Trophoblast cell (in vitro differentiated cells and primary cell): ENCODE measurements at regions not wholly inside any gene's neighbourhood (a gene's known extent, or its start where the extent isn't known, plus 50 kb on each side); places are given as distances from the start of the nearest gene placed in this dataset.
"Not testable (repeated sequence)": the region's sequence is repeated elsewhere in the genome, so short reads cannot be mapped to it uniquely, and the experiment has no call there.

Experiments used
- DNase-seq, 2 donors: peaks; one replicate each; pipeline ENCODE4 v3.0.0-alpha.2; 2016
- H2AFZ ChIP-seq: 2 replicates; pipeline ENCODE4 v1.6.1; 2013; ENCODE audit warnings: low read length, moderate library complexity, mild to moderate bottlenecking; ENCODE audit not compliant: insufficient read depth, poor library complexity
- H2AK5ac ChIP-seq: 2 replicates; pipeline ENCODE4 v1.6.1; 2013; ENCODE audit warnings: mild to moderate bottlenecking, low read length
- H2BK120ac ChIP-seq: 2 replicates; pipeline ENCODE4 v1.6.1; 2013; ENCODE audit warnings: low read length, mild to moderate bottlenecking, moderate library complexity; ENCODE audit not compliant: insufficient read depth, poor library complexity
- H2BK12ac ChIP-seq: 2 replicates; pipeline ENCODE4 v1.6.1; 2013; ENCODE audit warnings: mild to moderate bottlenecking, low read length, moderate library complexity
- H2BK5ac ChIP-seq: 2 replicates; pipeline ENCODE4 v1.6.1; 2013; ENCODE audit warnings: low read length, low read depth, moderate library complexity, mild to moderate bottlenecking; ENCODE audit not compliant: poor library complexity
- H3K14ac ChIP-seq: 2 replicates; pipeline ENCODE4 v1.6.1; 2013; ENCODE audit warnings: mild to moderate bottlenecking, low read length
- H3K18ac ChIP-seq: 2 replicates; pipeline ENCODE4 v1.6.1; 2013; ENCODE audit warnings: mild to moderate bottlenecking, low read length
- H3K23ac ChIP-seq: 2 replicates; pipeline ENCODE4 v1.6.1; 2013; ENCODE audit warnings: low read length
- H3K27ac ChIP-seq: 2 replicates; pipeline ENCODE4 v1.5.1; 2013; ENCODE audit warnings: low read depth, mild to moderate bottlenecking, inconsistent platforms, low read length, moderate library complexity
- H3K27me3 ChIP-seq: 2 replicates; pipeline ENCODE4 v1.6.1; 2013; ENCODE audit warnings: inconsistent platforms, mild to moderate bottlenecking, low read length, moderate library complexity; ENCODE audit not compliant: insufficient read depth
- H3K36me3 ChIP-seq, 2 experiments: 1 replicate in 1 of 2; 2 replicates in 1 of 2; pipeline ENCODE4 v1.6.1; 2013; ENCODE audit warnings: low read length in 2 of 2, mild to moderate bottlenecking in 2 of 2, moderate library complexity in 1 of 2; ENCODE audit not compliant: insufficient read depth in 2 of 2, control insufficient read depth in 1 of 2
- H3K4ac ChIP-seq: 2 replicates; pipeline ENCODE4 v1.6.1; 2013; ENCODE audit warnings: low read depth, mild to moderate bottlenecking, low read length, moderate library complexity
- H3K4me1 ChIP-seq, 2 experiments: 1 replicate in 1 of 2; 2 replicates in 1 of 2; pipeline ENCODE4 v1.6.1; 2013; ENCODE audit warnings: low read length in 2 of 2, mild to moderate bottlenecking in 2 of 2, moderate library complexity in 1 of 2; ENCODE audit not compliant: insufficient read depth in 2 of 2, control insufficient read depth in 1 of 2
- H3K4me2 ChIP-seq: 2 replicates; pipeline ENCODE4 v1.6.1; 2013; ENCODE audit warnings: inconsistent platforms, mild to moderate bottlenecking, low read length, moderate library complexity
- H3K4me3 ChIP-seq: 2 replicates; pipeline ENCODE4 v1.5.1; 2013; ENCODE audit warnings: mild to moderate bottlenecking, low read depth, low read length, inconsistent platforms
- H3K79me1 ChIP-seq: one replicate; pipeline ENCODE4 v1.6.1; 2013; ENCODE audit warnings: low read length
- H3K79me2 ChIP-seq: 2 replicates; pipeline ENCODE4 v1.6.1; 2013; ENCODE audit warnings: low read length, mild to moderate bottlenecking; ENCODE audit not compliant: control insufficient read depth, insufficient read depth, poor library complexity
- H3K9ac ChIP-seq: 2 replicates; pipeline ENCODE4 v1.6.1; 2013; ENCODE audit warnings: mild to moderate bottlenecking, low read length
- H3K9me3 ChIP-seq: 2 replicates; pipeline ENCODE4 v1.6.1; 2013; ENCODE audit warnings: low read depth, mild to moderate bottlenecking, control low read depth, inconsistent platforms, low read length; ENCODE audit not compliant: insufficient read depth
- H4K12ac ChIP-seq: 2 replicates; pipeline ENCODE4 v1.6.1; 2013; ENCODE audit warnings: low read depth, mild to moderate bottlenecking, low read length, moderate library complexity
- H4K8ac ChIP-seq: 2 replicates; pipeline ENCODE4 v1.6.1; 2013; ENCODE audit warnings: low read depth, mild to moderate bottlenecking, low read length, moderate library complexity
- H4K91ac ChIP-seq: one replicate; pipeline ENCODE4 v1.6.1; 2013; ENCODE audit warnings: low read depth, mild to moderate bottlenecking, low read length, moderate library complexity
- WGBS: extraction: QIAGEN DNeasy Blood & Tissue Kit; methylation state at CpG from one replicate; pipeline ENCODE4 v1.1.7; 2013; ENCODE audit warnings: missing lambda C conversion rate; ENCODE audit not compliant: insufficient read length, insufficient coverage; ENCODE audit errors: extremely low coverage; 5-methylcytosine and 5-hydroxymethylcytosine counted together

DNA sequence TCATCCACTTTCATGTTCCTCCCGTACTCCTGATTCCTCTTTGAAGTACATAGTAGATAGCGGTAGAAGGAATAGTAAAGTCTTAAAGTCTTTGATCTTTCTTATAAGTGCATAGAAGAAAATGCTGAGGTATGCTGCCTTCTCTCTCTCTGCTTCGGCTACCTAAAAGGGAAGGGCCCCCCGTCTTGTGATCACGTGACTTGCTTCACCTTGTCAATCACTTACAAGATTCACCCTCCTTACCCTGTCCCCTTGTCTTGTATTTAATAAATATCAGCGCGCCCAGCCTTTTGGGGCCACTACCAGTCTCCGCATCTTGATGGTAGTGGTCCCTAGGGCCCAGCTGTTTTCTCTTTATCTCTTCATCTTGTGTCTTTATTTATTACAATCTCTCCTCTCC lies 932.2 kb upstream of the FANCL start:
- WGBS, result no CpG with 5 or more reads among the region's 8 CpGs

DNA sequence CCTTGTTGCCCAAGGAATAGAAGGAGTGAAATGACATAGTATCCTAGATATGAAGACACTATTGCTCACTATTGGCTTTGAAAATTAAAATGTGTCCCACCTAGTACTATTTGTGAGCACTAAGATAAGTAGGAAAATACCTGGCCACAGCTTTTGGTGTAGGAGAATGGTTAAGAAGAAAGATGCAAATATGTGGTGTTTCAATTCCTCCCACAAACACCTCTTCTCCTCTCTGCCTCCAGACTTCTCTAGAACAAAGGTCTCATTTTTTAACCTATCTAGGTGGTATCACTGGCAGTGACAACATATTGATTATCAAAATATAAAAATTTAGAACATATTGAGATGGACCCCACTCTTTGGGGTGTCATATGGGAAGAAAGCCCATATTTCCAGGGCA lies 929.9 kb upstream of the FANCL start:
- no peak overlapping the region for H2AK5ac ChIP-seq
- no peak overlapping the region for H3K14ac ChIP-seq
- no peak overlapping the region for H3K9ac ChIP-seq
- H3K18ac ChIP-seq, result no peak overlapping the region
- DNase-seq, result no peak
- no peak overlapping the region for H2BK120ac ChIP-seq
- H3K4me3 ChIP-seq, result no peak overlapping the region
- no peak overlapping the region for H4K91ac ChIP-seq
- no peak overlapping the region for H4K12ac ChIP-seq
- no peak overlapping the region for H4K8ac ChIP-seq
- no peak overlapping the region for H2BK5ac ChIP-seq
- no peaks in the 10 kb centered on the region for H3K9me3 ChIP-seq
- no peaks in the 10 kb centered on the region for H3K27me3 ChIP-seq
- no peak overlapping the region for H3K4me2 ChIP-seq
- H2AFZ ChIP-seq, result no peak overlapping the region
- H3K27ac ChIP-seq, result no peak overlapping the region
- no peak overlapping the region for H3K23ac ChIP-seq
- no peaks in the 10 kb centered on the region for H3K79me1 ChIP-seq
- H3K4ac ChIP-seq, result no peak overlapping the region
- no peaks in the 10 kb centered on the region for H3K79me2 ChIP-seq
- H3K36me3 ChIP-seq, result no peaks in the 10 kb centered on the region
- no peak overlapping the region for H2BK12ac ChIP-seq
- no peaks in the 10 kb centered on the region for H3K4me1 ChIP-seq

More for the DNA sequence above, 932.2 kb upstream of the FANCL start:
- H3K36me3 ChIP-seq, result no peaks in the 10 kb centered on the region
- no peak overlapping the region for H4K12ac ChIP-seq
- H3K79me2 ChIP-seq, result no peaks in the 10 kb centered on the region
- H3K4me2 ChIP-seq, result no peak overlapping the region
- no peak overlapping the region for H3K27ac ChIP-seq
- no peaks in the 10 kb centered on the region for H3K4me1 ChIP-seq
- H2BK5ac ChIP-seq, result no peak overlapping the region
- H2BK12ac ChIP-seq, result no peak overlapping the region
- no peak overlapping the region for H4K91ac ChIP-seq
- no peak overlapping the region for H2AK5ac ChIP-seq
- H3K14ac ChIP-seq, result no peak overlapping the region
- H3K18ac ChIP-seq, result no peak overlapping the region
- no peaks in the 10 kb centered on the region for H3K9me3 ChIP-seq
- H2BK120ac ChIP-seq, result no peak overlapping the region
- H3K23ac ChIP-seq, result no peak overlapping the region
- H3K79me1 ChIP-seq, result no peaks in the 10 kb centered on the region
- no peaks in the 10 kb centered on the region for H3K27me3 ChIP-seq
- no peak for DNase-seq
- H3K4me3 ChIP-seq, result no peak overlapping the region
- H2AFZ ChIP-seq, result no peak overlapping the region
- H3K9ac ChIP-seq, result no peak overlapping the region
- no peak overlapping the region for H4K8ac ChIP-seq
- no peak overlapping the region for H3K4ac ChIP-seq

DNA sequence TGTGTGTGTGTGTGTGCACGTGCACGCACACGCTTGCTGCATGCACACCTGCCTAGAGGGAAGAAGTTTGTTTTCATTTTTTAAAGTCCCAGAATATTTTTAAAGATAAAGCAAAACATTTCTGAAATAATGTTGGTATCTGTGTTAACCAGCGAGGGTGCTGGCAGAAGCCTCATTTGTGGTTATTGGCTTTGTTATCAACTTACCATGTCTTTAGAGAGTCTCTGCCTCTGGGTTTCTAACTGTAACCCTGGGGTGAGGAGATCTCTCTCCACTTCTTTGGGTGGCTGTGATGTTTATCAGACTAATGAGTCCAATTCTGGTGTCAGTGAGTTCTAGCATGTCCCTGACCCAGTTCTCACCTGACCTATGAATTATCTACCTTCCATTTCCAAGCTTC lies 927.6 kb upstream of the FANCL start:
- Histone ChIP-seq H3K9me3 (no peaks in the 10 kb centered on the region), H3K14ac (no peak overlapping the region), H2AFZ (no peak overlapping the region), H3K36me3 (no peaks in the 10 kb centered on the region), H3K9ac (no peak overlapping the region), H3K4me3 (no peak overlapping the region), H2BK120ac (no peak overlapping the region), H2BK5ac (no peak overlapping the region), H3K4me1 (no peaks in the 10 kb centered on the region), H3K27me3 (no peaks in the 10 kb centered on the region), H3K4me2 (no peak overlapping the region), H4K12ac (no peak overlapping the region), H2BK12ac (no peak overlapping the region), H3K18ac (no peak overlapping the region), H3K23ac (no peak overlapping the region), H3K4ac (no peak overlapping the region), H4K91ac (no peak overlapping the region), H3K27ac (no peak overlapping the region), H3K79me1 (no peaks in the 10 kb centered on the region), H3K79me2 (no peaks in the 10 kb centered on the region), H2AK5ac (no peak overlapping the region), H4K8ac (no peak overlapping the region)
- no CpG with 5 or more reads among the region's 4 CpGs for WGBS
- peak; percentile 32 to 40 for DNase-seq

DNA sequence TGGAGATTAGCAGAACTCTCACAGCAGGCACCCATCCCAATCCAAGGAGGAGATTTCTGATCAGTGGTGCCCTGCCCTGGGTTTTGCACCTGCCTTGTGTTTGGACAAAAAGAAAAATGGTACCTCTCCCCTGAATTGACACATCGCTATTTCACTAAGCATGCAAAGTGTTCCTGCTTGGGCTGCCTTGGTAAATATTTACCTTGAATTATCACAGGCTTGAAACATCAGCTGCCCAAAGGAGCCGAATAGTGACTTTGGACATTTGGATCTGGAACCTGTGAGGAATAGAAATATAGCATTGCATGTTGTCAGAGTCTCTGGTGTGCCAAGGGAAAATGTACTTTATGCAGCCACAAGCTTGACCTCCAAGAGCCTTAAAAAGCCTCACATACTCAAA lies 926.4 kb upstream of the FANCL start:
- WGBS, result no CpG with 5 or more reads among the region's 2 CpGs
- no peaks in the 10 kb centered on the region for H3K9me3 ChIP-seq
- H3K27ac ChIP-seq, result no peak overlapping the region
- H2AK5ac ChIP-seq, result no peak overlapping the region
- H3K4me3 ChIP-seq, result no peak overlapping the region
- H3K4me1 ChIP-seq, result no peaks in the 10 kb centered on the region
- H3K23ac ChIP-seq, result no peak overlapping the region
- H3K4ac ChIP-seq, result no peak overlapping the region
- no peak overlapping the region for H2BK12ac ChIP-seq
- H3K9ac ChIP-seq, result no peak overlapping the region
- no peak overlapping the region for H4K12ac ChIP-seq
- H3K27me3 ChIP-seq, result no peaks in the 10 kb centered on the region
- H2BK120ac ChIP-seq, result no peak overlapping the region
- no peak overlapping the region for H4K8ac ChIP-seq
- no peak overlapping the region for H3K18ac ChIP-seq
- no peak overlapping the region for H2BK5ac ChIP-seq
- no peaks in the 10 kb centered on the region for H3K79me1 ChIP-seq
- no peak overlapping the region for H4K91ac ChIP-seq
- no peaks in the 10 kb centered on the region for H3K79me2 ChIP-seq
- DNase-seq, result no peak
- no peak overlapping the region for H3K14ac ChIP-seq
- H2AFZ ChIP-seq, result no peak overlapping the region
- H3K4me2 ChIP-seq, result no peak overlapping the region
- no peaks in the 10 kb centered on the region for H3K36me3 ChIP-seq

DNA sequence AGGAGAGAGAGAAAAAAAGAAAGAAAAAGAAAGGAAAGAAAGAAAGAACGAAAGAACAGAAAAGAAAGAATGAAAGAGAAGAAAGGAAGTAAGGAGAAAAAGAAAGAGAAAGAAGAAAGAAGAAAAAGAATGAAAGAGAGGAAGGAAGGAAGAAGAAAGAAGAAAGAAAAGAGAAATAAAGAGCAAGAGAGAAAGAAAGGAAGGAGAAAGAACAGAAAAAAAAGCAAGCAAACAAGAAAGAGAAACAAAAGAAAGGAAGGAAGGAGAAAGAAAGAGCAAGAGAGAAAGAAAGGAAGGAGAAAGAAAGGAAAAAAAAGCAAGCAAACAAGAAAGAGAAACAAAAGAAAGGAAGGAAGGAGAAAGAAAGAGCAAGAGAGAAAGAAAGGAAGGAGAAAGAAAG lies 916.8 kb upstream of the FANCL start:
- not testable (repeated sequence) for H4K8ac ChIP-seq, H3K23ac ChIP-seq, H4K91ac ChIP-seq, H3K4me2 ChIP-seq, H3K4me1 ChIP-seq, H3K18ac ChIP-seq, H3K9ac ChIP-seq, H4K12ac ChIP-seq, H3K4ac ChIP-seq, H2AFZ ChIP-seq, H3K4me3 ChIP-seq, H3K14ac ChIP-seq, H3K27me3 ChIP-seq, H2AK5ac ChIP-seq, DNase-seq, H3K9me3 ChIP-seq, H3K79me2 ChIP-seq, H3K36me3 ChIP-seq, H2BK12ac ChIP-seq, H3K79me1 ChIP-seq, H2BK5ac ChIP-seq, H2BK120ac ChIP-seq, H3K27ac ChIP-seq
- WGBS, result no CpG with 5 or more reads among the region's 1 CpG
